ENCODE measurements at regions not wholly inside any gene's neighbourhood (a gene's known extent, or its start where the extent isn't known, plus 50 kb on each side); places are given as distances from the start of the nearest gene placed in this dataset.

DNA sequence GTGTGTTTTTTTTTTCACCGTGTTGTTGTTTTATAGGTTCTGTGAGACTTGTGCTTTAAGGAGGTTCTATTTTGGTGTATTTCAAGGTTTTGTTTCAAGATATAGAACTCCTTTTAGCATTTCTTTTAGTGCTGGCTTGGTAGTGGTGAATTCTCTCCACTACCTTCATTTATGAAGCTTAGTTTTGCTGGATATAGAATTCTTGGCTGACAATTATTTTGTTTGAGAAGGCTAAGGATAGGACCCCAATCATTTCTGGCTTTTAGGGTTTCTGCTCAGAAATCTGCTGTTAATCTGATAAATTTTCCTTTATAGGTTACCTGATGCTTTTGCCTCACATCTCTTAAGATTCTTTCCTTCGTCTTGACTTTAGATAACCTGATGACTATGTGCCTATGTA is 66.8 kb downstream of the MSTN start:
- 89% methylated on average over 2 of the region's 2 CpGs; no CpG with 5 or more reads in 1 of the 2 experiments for WGBS, 2 experiments (ENCODE audit: extremely low coverage in 1 of 2, insufficient coverage in 1 of 2, insufficient read length in 1 of 2, insufficient replicate concordance in 2 of 2, low coverage in 1 of 2, low lambda C conversion rate in 2 of 2, missing lambda C conversion rate in 1 of 2)
- TF ChIP-seq CBX8 (IDR thresholded peaks at IDR 0.05; ENCODE audit: borderline replicate concordance, low read depth, low read length): no peak
- no peak for TF ChIP-seq RFX5 (IDR thresholded peaks at IDR 0.05; ENCODE audit: borderline replicate concordance, low read depth, low read length)
- no peak for TF ChIP-seq RXRA (IDR thresholded peaks at IDR 0.05; ENCODE audit: insufficient read depth, low read depth, low read length)
- no peak for TF ChIP-seq CHD1 (IDR thresholded peaks at IDR 0.05; ENCODE audit: low read depth, low read length)
- TF ChIP-seq, protein P1, sequence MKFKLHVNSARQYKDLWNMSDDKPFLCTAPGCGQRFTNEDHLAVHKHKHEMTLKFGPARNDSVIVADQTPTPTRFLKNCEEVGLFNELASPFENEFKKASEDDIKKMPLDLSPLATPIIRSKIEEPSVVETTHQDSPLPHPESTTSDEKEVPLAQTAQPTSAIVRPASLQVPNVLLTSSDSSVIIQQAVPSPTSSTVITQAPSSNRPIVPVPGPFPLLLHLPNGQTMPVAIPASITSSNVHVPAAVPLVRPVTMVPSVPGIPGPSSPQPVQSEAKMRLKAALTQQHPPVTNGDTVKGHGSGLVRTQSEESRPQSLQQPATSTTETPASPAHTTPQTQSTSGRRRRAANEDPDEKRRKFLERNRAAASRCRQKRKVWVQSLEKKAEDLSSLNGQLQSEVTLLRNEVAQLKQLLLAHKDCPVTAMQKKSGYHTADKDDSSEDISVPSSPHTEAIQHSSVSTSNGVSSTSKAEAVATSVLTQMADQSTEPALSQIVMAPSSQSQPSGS (IDR thresholded peaks at IDR 0.05; ENCODE audit: low read length): no peak
- TF ChIP-seq JUN (IDR thresholded peaks at IDR 0.05; ENCODE audit: low read depth, low read length): no peak
- TF ChIP-seq TCF12 (IDR thresholded peaks at IDR 0.05; ENCODE audit: low read depth, low read length): no peak
- TF ChIP-seq BRCA1 (IDR thresholded peaks at IDR 0.05; ENCODE audit: low read depth, low read length): no peak
- TF ChIP-seq EZH2 (IDR thresholded peaks at IDR 0.05; ENCODE audit: low read depth, low read length, severe bottlenecking): no peak
- TF ChIP-seq, protein P2, sequence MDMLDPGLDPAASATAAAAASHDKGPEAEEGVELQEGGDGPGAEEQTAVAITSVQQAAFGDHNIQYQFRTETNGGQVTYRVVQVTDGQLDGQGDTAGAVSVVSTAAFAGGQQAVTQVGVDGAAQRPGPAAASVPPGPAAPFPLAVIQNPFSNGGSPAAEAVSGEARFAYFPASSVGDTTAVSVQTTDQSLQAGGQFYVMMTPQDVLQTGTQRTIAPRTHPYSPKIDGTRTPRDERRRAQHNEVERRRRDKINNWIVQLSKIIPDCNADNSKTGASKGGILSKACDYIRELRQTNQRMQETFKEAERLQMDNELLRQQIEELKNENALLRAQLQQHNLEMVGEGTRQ (IDR thresholded peaks at IDR 0.05; ENCODE audit: low read length): no peak
- no peak for TF ChIP-seq KDM4A (IDR thresholded peaks at IDR 0.05; ENCODE audit: low read depth, low read length, severe bottlenecking)
- TF ChIP-seq, protein P3, sequence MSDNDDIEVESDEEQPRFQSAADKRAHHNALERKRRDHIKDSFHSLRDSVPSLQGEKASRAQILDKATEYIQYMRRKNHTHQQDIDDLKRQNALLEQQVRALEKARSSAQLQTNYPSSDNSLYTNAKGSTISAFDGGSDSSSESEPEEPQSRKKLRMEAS (IDR thresholded peaks at IDR 0.05): no peak

More for the DNA sequence above, 66.8 kb downstream of the MSTN start:
- no peaks in the 10 kb centered on the region for H3K4me1 ChIP-seq (replicated peaks in 1 of 4; ENCODE audit: control insufficient read depth in 3 of 4, insufficient read depth in 4 of 4, low read length in 3 of 4)
- H2AFZ ChIP-seq (ENCODE audit: low read length): no peak overlapping the region
- no peak overlapping the region for H3K23ac ChIP-seq (ENCODE audit: insufficient read length)
- no peak overlapping the region for H2BK120ac ChIP-seq (replicated peaks; ENCODE audit: low read depth, low read length)
- H4K20me1 ChIP-seq (replicated peaks in 1 of 2; ENCODE audit: control insufficient read depth in 1 of 2, insufficient read depth in 2 of 2, low read length in 2 of 2): no peaks in the 10 kb centered on the region
- no peak overlapping the region for H3K4me3 ChIP-seq (ENCODE audit: extremely low read depth in 1 of 4, insufficient read depth in 2 of 4, low read depth in 3 of 4, low read length in 4 of 4)
- no peaks in the 10 kb centered on the region for H3K79me2 ChIP-seq (ENCODE audit: control insufficient read depth in 1 of 2, insufficient read depth in 2 of 2, low read length in 2 of 2)
- H3K9me3 ChIP-seq (ENCODE audit: insufficient read depth in 2 of 2, low read depth in 1 of 2, low read length in 1 of 2): no peaks in the 10 kb centered on the region
- no peak overlapping the region for H3K14ac ChIP-seq (ENCODE audit: insufficient read length)
- H3K4me2 ChIP-seq (ENCODE audit: insufficient read depth in 1 of 2, low read depth in 2 of 2, low read length in 2 of 2): no peak overlapping the region
- H3K36me3 ChIP-seq (ENCODE audit: control insufficient read depth in 2 of 4, insufficient read depth in 4 of 4, low read length in 3 of 4): no peaks in the 10 kb centered on the region
- no peak overlapping the region for H3K56ac ChIP-seq (replicated peaks; ENCODE audit: insufficient read length, low read depth, low read length)
- no peak overlapping the region for H4K5ac ChIP-seq (ENCODE audit: insufficient read length, low read depth, low read length)
- CTCF ChIA-PET (ENCODE audit: partially characterized antibody): interaction anchor here (0.8 to 1.6 kb wide), 2 partner anchors 10 to 12 kb away, joined by 4 read pairs; no protein-coding TSS in a partner anchor
- no peak overlapping the region for H2BK20ac ChIP-seq (ENCODE audit: low read length)
- no peak overlapping the region for H3K9ac ChIP-seq (replicated peaks in 1 of 4; ENCODE audit: extremely low read depth in 1 of 4, low read depth in 3 of 4, low read length in 3 of 4)
- no peaks in the 10 kb centered on the region for H3K79me1 ChIP-seq (ENCODE audit: low read depth, low read length)
- POLR2A ChIA-PET (ENCODE audit: partially characterized antibody): no interaction called here
- no peaks in the 10 kb centered on the region for H3K27me3 ChIP-seq (replicated peaks in 1 of 4; ENCODE audit: control insufficient read depth in 3 of 4, extremely low read depth in 1 of 4, insufficient read depth in 3 of 4, low read length in 3 of 4)
- H3K27ac ChIP-seq (ENCODE audit: low read depth, low read length): no peak overlapping the region
- FAIRE-seq (no peak), DNase-seq (ENCODE audit: low read depth in 1 of 2, low spot score in 2 of 2) (no peak)
- H2BK12ac ChIP-seq (ENCODE audit: low read depth, low read length): no peak overlapping the region
- no peak overlapping the region for H3K4ac ChIP-seq (replicated peaks; ENCODE audit: insufficient read length, low read depth, low read length)
- H4K91ac ChIP-seq (replicated peaks; ENCODE audit: insufficient read length, low read length): no peak overlapping the region
- no peak overlapping the region for H2BK5ac ChIP-seq (ENCODE audit: low read depth, low read length)
- no peak overlapping the region for H3K18ac ChIP-seq (ENCODE audit: extremely low read depth, low read length)
- H4K8ac ChIP-seq (ENCODE audit: extremely low read depth, insufficient read depth, low read length): no peak overlapping the region
- no peak overlapping the region for H2BK15ac ChIP-seq (ENCODE audit: low read length)
- H2AK5ac ChIP-seq (ENCODE audit: low read depth, low read length): no peak overlapping the region
- no peaks in the 10 kb centered on the region for H3K23me2 ChIP-seq (ENCODE audit: low read depth, low read length)
